ENCODE measurements at regions not wholly inside any gene's neighbourhood (a gene's known extent, or its start where the extent isn't known, plus 50 kb on each side); places are given as distances from the start of the nearest gene placed in this dataset.

DNA sequence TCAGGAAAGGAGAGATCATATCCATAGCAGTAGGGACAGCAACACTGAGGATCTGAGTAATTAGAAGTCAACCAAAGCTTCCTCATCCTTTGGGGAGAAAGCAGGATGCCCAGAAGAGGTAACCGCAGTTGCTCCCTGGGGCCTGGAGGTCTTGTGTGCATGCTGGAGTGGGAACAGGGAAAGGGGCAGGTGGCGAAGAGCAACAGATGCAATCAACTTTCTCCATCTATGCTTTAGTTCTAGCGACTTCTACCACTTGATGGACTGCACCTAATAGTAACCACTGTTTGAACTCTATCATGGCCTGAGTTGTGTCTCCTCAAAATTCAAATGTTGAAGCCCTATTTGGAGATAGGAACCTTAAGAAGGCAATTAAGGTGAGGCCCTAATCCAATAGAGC, 503.8 kb downstream of the NPIPA7 start:
- DNase-seq (ENCODE audit: low read depth), result no peak
- Histone ChIP-seq H4K20me1 (ENCODE audit: insufficient read depth, low read length) (no peaks in the 10 kb centered on the region), H3K4me3 (ENCODE audit: insufficient read depth, low read depth, low read length) (no peak overlapping the region), H3K27ac (ENCODE audit: low read depth, low read length) (no peak overlapping the region), H3K79me2 (ENCODE audit: insufficient read depth, low read length) (no peaks in the 10 kb centered on the region), H3K4me2 (ENCODE audit: low read length) (no peak overlapping the region), H3K9ac (ENCODE audit: low read length) (no peak overlapping the region), H3K9me3 (ENCODE audit: insufficient read depth, low read depth, low read length) (peaks cover 2% of the 10 kb centered on the region), H3K27me3 (ENCODE audit: insufficient read depth, low read length) (no peaks in the 10 kb centered on the region), H3K36me3 (ENCODE audit: insufficient read depth, low read length) (no peaks in the 10 kb centered on the region), H2AFZ (ENCODE audit: low read depth, low read length) (no peak overlapping the region), H3K4me1 (ENCODE audit: insufficient read depth, low read length) (no peaks in the 10 kb centered on the region)
- no peak for FAIRE-seq
- Mint-ChIP-seq H3K4me1 (ENCODE audit: low read depth, unreplicated experiment) (no peaks in the 10 kb centered on the region), H3K9me3 (ENCODE audit: unreplicated experiment) (peaks cover 2% of the 10 kb centered on the region), H3K27ac (ENCODE audit: unreplicated experiment) (no peak overlapping the region), H3K27me3 (ENCODE audit: low read depth, unreplicated experiment) (peaks cover 26% of the 10 kb centered on the region), H3K4me3 (ENCODE audit: unreplicated experiment) (no peak overlapping the region), H3K36me3 (ENCODE audit: low read depth, unreplicated experiment) (no peaks in the 10 kb centered on the region)
- TF ChIP-seq, protein P1, sequence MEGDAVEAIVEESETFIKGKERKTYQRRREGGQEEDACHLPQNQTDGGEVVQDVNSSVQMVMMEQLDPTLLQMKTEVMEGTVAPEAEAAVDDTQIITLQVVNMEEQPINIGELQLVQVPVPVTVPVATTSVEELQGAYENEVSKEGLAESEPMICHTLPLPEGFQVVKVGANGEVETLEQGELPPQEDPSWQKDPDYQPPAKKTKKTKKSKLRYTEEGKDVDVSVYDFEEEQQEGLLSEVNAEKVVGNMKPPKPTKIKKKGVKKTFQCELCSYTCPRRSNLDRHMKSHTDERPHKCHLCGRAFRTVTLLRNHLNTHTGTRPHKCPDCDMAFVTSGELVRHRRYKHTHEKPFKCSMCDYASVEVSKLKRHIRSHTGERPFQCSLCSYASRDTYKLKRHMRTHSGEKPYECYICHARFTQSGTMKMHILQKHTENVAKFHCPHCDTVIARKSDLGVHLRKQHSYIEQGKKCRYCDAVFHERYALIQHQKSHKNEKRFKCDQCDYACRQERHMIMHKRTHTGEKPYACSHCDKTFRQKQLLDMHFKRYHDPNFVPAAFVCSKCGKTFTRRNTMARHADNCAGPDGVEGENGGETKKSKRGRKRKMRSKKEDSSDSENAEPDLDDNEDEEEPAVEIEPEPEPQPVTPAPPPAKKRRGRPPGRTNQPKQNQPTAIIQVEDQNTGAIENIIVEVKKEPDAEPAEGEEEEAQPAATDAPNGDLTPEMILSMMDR (IDR thresholded peaks at IDR 0.05; ENCODE audit: insufficient read depth, low read depth, low read length), result no peak
- TF ChIP-seq EZH2 (IDR thresholded peaks at IDR 0.05; ENCODE audit: insufficient read depth, low read length), result no peak

DNA sequence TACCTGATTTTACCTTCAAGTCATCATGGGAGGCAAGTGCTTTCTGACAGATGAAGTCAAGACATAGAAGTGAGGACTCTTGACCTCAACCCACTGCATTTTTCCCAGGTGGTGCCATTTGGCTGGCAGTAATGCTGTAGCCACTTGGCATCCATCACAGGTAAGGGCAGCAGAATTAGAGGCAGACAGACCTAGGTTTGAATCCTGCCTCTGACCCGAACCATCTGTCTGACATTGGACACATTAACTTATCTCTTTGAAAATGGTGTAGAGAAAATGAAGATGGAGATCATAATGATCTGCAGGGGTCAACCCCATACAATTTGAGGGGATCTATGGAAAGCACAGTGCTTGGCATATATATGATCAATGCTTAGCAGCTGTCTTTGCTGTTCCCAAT, 505.5 kb downstream of the NPIPA7 start:
- H3K9me3 ChIP-seq (ENCODE audit: insufficient read depth, low read depth, low read length), result peaks cover 2% of the 10 kb centered on the region
- H3K27ac ChIP-seq (ENCODE audit: low read depth, low read length), result no peak overlapping the region
- no peaks in the 10 kb centered on the region for H3K27me3 ChIP-seq (ENCODE audit: insufficient read depth, low read length)
- no peaks in the 10 kb centered on the region for H3K79me2 ChIP-seq (ENCODE audit: insufficient read depth, low read length)
- no peak overlapping the region for H3K4me3 ChIP-seq (ENCODE audit: insufficient read depth, low read depth, low read length)
- H3K4me1 ChIP-seq (ENCODE audit: insufficient read depth, low read length), result no peaks in the 10 kb centered on the region
- no peak overlapping the region for H3K27ac Mint-ChIP-seq (ENCODE audit: unreplicated experiment)
- H3K36me3 ChIP-seq (ENCODE audit: insufficient read depth, low read length), result no peaks in the 10 kb centered on the region
- no peak overlapping the region for H3K4me2 ChIP-seq (ENCODE audit: low read length)
- H3K4me1 Mint-ChIP-seq (ENCODE audit: low read depth, unreplicated experiment), result no peaks in the 10 kb centered on the region
- H3K36me3 Mint-ChIP-seq (ENCODE audit: low read depth, unreplicated experiment), result no peaks in the 10 kb centered on the region
- TF ChIP-seq, protein P1 (IDR thresholded peaks at IDR 0.05; ENCODE audit: insufficient read depth, low read depth, low read length), result no peak
- TF ChIP-seq EZH2 (IDR thresholded peaks at IDR 0.05; ENCODE audit: insufficient read depth, low read length), result no peak
- peaks cover 17% of the 10 kb centered on the region for H3K27me3 Mint-ChIP-seq (ENCODE audit: low read depth, unreplicated experiment)
- H3K9ac ChIP-seq (ENCODE audit: low read length), result no peak overlapping the region
- FAIRE-seq, result no peak
- no peaks in the 10 kb centered on the region for H3K9me3 Mint-ChIP-seq (ENCODE audit: unreplicated experiment)
- H2AFZ ChIP-seq (ENCODE audit: low read depth, low read length), result no peak overlapping the region
- no peak for DNase-seq (ENCODE audit: low read depth)
- no peak overlapping the region for H3K4me3 Mint-ChIP-seq (ENCODE audit: unreplicated experiment)
- no peaks in the 10 kb centered on the region for H4K20me1 ChIP-seq (ENCODE audit: insufficient read depth, low read length)

DNA sequence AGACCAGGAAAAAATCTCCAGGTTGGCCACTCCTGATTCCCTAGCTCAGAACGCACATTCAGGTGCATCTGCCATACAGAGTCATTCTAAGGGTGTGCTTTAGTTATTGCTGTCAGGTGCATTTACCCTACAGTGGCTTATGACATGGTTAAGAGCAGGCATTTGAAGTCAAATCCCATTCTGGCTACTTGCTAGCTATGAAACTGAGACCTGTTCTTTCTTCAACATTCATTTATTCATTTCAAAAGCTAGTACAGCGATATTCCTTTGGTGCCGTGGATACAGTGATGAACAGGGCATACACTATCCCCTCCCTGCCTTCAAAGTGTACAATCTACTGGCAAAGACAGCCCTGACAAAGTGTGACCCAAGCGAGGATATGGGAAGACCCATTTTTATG, 508.3 kb downstream of the NPIPA7 start:
- DNase-seq (ENCODE audit: low read depth) (no peak), FAIRE-seq (no peak)
- Histone ChIP-seq H3K4me2 (ENCODE audit: low read length) (no peak overlapping the region), H3K9ac (ENCODE audit: low read length) (no peak overlapping the region), H3K4me3 (ENCODE audit: insufficient read depth, low read depth, low read length) (no peak overlapping the region), H4K20me1 (ENCODE audit: insufficient read depth, low read length) (no peaks in the 10 kb centered on the region), H3K27ac (ENCODE audit: low read depth, low read length) (no peak overlapping the region), H3K4me1 (ENCODE audit: insufficient read depth, low read length) (no peaks in the 10 kb centered on the region), H3K79me2 (ENCODE audit: insufficient read depth, low read length) (no peaks in the 10 kb centered on the region), H3K36me3 (ENCODE audit: insufficient read depth, low read length) (no peaks in the 10 kb centered on the region), H3K27me3 (ENCODE audit: insufficient read depth, low read length) (no peaks in the 10 kb centered on the region), H2AFZ (ENCODE audit: low read depth, low read length) (no peak overlapping the region), H3K9me3 (ENCODE audit: insufficient read depth, low read depth, low read length) (peaks cover 2% of the 10 kb centered on the region)
- Mint-ChIP-seq H3K4me1 (ENCODE audit: low read depth, unreplicated experiment) (no peaks in the 10 kb centered on the region), H3K4me3 (ENCODE audit: unreplicated experiment) (no peak overlapping the region), H3K9me3 (ENCODE audit: unreplicated experiment) (no peaks in the 10 kb centered on the region), H3K27me3 (ENCODE audit: low read depth, unreplicated experiment) (peaks cover 10% of the 10 kb centered on the region), H3K36me3 (ENCODE audit: low read depth, unreplicated experiment) (no peaks in the 10 kb centered on the region), H3K27ac (ENCODE audit: unreplicated experiment) (no peak overlapping the region)
- TF ChIP-seq, protein P1 (IDR thresholded peaks at IDR 0.05; ENCODE audit: insufficient read depth, low read depth, low read length), result no peak
- no peak for TF ChIP-seq EZH2 (IDR thresholded peaks at IDR 0.05; ENCODE audit: insufficient read depth, low read length)

Measured in astrocyte (in vitro differentiated cells and primary cell).